Thyroid gland (tissue), 4 donors: ENCODE measurements at regions not wholly inside any gene's neighbourhood (a gene's known extent, or its start where the extent isn't known, plus 50 kb on each side); places are given as distances from the start of the nearest gene placed in this dataset.

ENCODE experiments used
- POLR2A ChIP-seq, 2 donors: fragments of 450-650 bp; IDR thresholded peaks; one replicate each; pipeline ENCODE4 v1.6.1; 2017; ENCODE audit warnings: antibody characterized with exemption in 2 of 2, mild to moderate bottlenecking in 2 of 2, moderate library complexity in 1 of 2
- TF ChIP-seq, protein P1 (sequence below), 6 experiments: fragments of 200-600 bp in 3 of 6; fragments of 450-650 bp in 3 of 6; sonication (generic) in 3 of 6; IDR thresholded peaks; one replicate each; pipeline ENCODE4 v1.5.1; 2016 to 2019; ENCODE audit warnings: antibody characterized with exemption in 6 of 6, mild to moderate bottlenecking in 2 of 6, inconsistent platforms in 1 of 6, moderate library complexity in 1 of 6

DNA sequence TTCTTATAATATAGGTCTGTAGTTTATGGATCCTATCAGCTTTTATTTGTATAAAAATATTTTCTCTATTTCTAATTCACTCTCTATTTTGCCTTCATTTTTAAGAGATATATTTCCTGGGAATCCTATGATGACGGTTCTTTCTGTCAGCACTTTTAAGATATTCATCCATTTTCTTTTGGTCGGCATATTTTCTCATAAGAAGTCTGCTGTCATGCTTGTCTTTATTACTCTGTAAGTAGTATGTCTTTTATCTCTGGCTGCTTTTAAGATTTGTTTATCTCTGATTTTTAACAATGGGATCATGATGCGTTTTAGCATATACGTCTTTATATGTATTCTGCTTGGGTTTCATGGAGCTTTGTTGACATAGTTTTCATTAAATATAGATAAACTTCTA, 175.5 kb downstream of the SNX19 start:
- TF ChIP-seq, protein P1, sequence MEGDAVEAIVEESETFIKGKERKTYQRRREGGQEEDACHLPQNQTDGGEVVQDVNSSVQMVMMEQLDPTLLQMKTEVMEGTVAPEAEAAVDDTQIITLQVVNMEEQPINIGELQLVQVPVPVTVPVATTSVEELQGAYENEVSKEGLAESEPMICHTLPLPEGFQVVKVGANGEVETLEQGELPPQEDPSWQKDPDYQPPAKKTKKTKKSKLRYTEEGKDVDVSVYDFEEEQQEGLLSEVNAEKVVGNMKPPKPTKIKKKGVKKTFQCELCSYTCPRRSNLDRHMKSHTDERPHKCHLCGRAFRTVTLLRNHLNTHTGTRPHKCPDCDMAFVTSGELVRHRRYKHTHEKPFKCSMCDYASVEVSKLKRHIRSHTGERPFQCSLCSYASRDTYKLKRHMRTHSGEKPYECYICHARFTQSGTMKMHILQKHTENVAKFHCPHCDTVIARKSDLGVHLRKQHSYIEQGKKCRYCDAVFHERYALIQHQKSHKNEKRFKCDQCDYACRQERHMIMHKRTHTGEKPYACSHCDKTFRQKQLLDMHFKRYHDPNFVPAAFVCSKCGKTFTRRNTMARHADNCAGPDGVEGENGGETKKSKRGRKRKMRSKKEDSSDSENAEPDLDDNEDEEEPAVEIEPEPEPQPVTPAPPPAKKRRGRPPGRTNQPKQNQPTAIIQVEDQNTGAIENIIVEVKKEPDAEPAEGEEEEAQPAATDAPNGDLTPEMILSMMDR (IDR thresholded peaks at IDR 0.05), result no peak
- no peak for TF ChIP-seq POLR2A (IDR thresholded peaks at IDR 0.05)
